Astrocyte of the cerebellum (primary cell): ENCODE measurements at regions not wholly inside any gene's neighbourhood (a gene's known extent, or its start where the extent isn't known, plus 50 kb on each side); places are given as distances from the start of the nearest gene placed in this dataset.

Source experiments
- DNase-seq: peaks from one replicate; pipeline ENCODE4 v3.0.0-alpha.2; 2011; ENCODE audit warnings: low read depth
- H3K4me3 ChIP-seq: 2 replicates; pipeline ENCODE4 v1.5.1; 2011; ENCODE audit warnings: mild to moderate bottlenecking, low read depth, low read length, moderate library complexity
- in situ Hi-C: cut with HindIII; loops from 2 replicates; pipeline ENCODE4 v1.10.0; 2017; ENCODE audit warnings: low sequenced_read_pairs
- TF ChIP-seq, protein P1 (sequence below): IDR thresholded peaks from 2 replicates; pipeline ENCODE4 v1.5.1; 2012; ENCODE audit warnings: low read length, low read depth, moderate library complexity, mild to moderate bottlenecking; ENCODE audit errors: missing control alignments

DNA sequence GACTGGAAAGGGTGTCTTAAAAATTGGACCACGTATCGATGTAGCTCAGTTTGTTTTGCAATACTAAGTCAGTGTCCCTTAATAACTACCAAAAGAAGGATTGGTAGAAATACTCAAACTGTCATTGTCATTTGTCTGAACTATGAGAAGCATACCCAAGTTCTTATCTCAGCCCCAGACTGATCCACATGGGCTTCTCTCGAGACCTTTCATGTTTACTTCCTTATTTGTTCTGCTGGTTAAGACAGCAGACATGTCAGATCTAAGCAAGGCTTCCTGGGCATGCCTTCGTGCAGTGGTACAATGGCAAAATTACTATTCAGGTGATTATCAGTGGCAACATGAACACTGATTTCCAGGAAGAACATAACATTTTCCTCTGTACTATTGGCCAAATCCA lies 211.1 kb upstream of the PHACTR1 start:
- H3K4me3 ChIP-seq: no peak overlapping the region
- DNase-seq: no peak
- TF ChIP-seq, protein P1, sequence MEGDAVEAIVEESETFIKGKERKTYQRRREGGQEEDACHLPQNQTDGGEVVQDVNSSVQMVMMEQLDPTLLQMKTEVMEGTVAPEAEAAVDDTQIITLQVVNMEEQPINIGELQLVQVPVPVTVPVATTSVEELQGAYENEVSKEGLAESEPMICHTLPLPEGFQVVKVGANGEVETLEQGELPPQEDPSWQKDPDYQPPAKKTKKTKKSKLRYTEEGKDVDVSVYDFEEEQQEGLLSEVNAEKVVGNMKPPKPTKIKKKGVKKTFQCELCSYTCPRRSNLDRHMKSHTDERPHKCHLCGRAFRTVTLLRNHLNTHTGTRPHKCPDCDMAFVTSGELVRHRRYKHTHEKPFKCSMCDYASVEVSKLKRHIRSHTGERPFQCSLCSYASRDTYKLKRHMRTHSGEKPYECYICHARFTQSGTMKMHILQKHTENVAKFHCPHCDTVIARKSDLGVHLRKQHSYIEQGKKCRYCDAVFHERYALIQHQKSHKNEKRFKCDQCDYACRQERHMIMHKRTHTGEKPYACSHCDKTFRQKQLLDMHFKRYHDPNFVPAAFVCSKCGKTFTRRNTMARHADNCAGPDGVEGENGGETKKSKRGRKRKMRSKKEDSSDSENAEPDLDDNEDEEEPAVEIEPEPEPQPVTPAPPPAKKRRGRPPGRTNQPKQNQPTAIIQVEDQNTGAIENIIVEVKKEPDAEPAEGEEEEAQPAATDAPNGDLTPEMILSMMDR: no peak
- in situ Hi-C loops: no loop called here

DNA sequence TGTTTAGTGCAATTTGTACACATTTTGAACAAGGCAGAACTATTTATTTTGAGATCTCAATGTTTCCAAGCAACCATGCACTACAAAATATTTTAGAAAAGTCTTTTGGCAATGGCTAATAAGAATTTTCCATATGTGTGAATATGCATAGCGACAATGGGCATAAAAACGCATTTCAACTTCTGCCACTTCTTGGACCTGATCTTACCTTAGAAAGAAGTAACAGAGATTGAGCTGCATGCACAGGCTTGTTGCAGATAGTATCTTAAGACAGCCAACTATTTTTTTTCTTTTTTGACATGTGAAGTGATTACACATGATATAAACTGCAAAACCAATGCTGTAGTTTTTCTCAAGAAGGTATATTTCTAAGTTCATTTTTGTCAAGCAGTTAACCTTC lies 210.4 kb upstream of the PHACTR1 start:
- no peak overlapping the region for H3K4me3 ChIP-seq
- TF ChIP-seq, protein P1: no peak
- in situ Hi-C loops: no loop called here
- no peak for DNase-seq

DNA sequence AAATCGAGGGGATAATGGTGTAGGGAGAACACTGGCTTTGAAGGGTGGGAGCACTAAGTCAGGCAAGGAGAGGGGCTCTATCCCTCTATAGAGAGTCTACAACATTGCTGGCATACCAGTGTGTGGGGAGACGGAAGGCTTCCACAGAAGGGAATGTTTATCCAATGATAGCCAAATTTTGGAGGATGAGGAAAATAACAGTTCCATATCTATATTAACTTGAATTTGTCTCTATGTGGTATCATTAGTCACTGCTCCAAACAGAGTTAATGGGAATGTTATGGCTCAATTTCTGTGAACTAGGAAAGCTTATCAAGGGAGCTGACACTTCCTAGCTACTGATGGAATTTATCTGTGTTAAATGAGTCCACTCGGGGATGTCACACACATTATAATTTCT lies 208.9 kb upstream of the PHACTR1 start:
- in situ Hi-C loops: no loop called here
- H3K4me3 ChIP-seq: no peak overlapping the region
- DNase-seq: no peak
- TF ChIP-seq, protein P1: no peak

DNA sequence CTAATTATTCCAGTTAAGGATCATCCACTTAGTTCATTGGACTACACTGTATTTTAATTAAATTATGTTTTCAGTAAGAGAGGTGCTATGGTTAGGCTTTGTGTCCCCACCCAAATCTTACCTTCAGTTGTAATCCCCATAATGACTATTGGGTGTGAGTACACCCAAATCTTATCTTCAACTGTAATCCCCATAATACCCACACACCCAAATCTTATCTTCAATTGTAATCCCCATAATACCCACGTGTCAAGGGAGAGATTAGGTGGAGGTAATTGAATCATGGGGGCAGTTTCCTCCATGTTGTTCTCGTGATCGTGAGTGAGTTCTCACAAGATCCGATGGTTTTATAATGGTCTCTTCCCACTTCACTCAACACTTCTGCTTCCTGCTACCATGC lies 208.0 kb upstream of the PHACTR1 start:
- DNase-seq: no peak
- H3K4me3 ChIP-seq: no peak overlapping the region
- TF ChIP-seq, protein P1: no peak
- in situ Hi-C loops: no loop called here

DNA sequence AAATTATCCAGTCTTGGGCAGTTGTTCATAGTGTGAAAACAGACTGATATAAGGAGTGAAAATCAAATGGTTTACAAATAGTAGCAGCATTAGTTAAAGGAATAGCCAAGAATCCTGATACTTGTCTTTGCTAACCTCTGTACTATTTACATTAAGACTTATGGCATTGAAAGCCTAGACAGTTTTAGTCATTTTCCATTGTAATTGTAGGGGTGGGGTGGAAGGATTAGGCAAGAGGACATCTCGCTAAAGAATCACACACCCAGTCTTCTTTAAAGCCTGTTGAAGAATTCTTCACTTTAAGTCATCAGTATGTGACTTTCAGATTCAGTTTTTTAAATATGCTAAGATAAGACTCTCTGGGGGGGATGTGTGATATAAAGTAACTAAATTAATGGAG lies 207.5 kb upstream of the PHACTR1 start:
- TF ChIP-seq, protein P1: no peak
- H3K4me3 ChIP-seq: no peak overlapping the region
- no peak for DNase-seq
- in situ Hi-C loops: no loop called here

DNA sequence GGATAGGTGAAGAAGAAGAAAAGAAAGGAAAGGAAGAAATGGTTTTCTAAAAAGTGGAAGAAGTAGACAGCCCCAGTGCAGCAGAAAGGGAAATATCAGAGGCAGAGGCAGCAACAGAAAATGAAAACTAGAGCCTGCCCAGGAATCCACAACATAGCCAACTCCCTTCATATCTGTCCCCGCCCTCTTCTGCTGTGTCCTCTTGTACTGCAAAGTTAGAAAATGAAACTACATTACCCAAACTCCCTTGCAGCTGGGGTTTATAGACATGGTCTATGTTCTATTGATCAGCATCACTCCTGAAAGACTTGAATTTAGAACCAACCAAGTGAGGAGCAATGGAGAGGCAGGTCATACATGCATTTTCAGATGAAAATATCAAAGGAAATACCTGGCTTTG lies 200.5 kb upstream of the PHACTR1 start:
- TF ChIP-seq, protein P1: no peak
- no peak overlapping the region for H3K4me3 ChIP-seq
- DNase-seq: no peak
- in situ Hi-C loops: no loop called here

DNA sequence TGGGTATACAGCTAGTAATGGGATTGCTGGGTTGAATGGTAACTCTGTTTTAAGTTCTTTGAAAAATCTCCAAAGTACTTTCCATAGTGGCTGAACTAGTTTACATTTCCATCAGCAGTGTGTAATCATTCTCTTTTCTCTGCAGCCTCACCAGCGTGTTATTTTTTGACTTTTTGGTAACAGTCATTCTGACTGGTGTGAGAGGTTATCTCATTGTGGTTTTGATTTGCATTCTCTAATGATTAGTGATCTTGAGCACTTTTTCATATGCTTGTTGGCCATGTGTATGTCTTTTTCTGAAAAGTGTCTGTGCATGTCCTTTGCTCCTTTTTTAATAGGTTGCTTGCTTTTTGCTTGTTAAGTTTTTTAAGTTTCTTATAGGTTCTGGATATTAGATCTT lies 194.2 kb upstream of the PHACTR1 start:
- TF ChIP-seq, protein P1: no peak
- no peak overlapping the region for H3K4me3 ChIP-seq
- in situ Hi-C loops: no loop called here
- DNase-seq: no peak
